HG02763 (cell line): ENCODE measurements at regions not wholly inside any gene's neighbourhood (a gene's known extent, or its start where the extent isn't known, plus 50 kb on each side); places are given as distances from the start of the nearest gene placed in this dataset.
A peak's percentile ranks its signal among the peaks of the same experiment; 100 is the strongest.

Experiments
- ATAC-seq: cut with Tn5 transposase; IDR thresholded peaks from one replicate; pipeline ENCODE4 v1.9.1; 2021; ENCODE audit warnings: mild to moderate bottlenecking, moderate library complexity; ENCODE audit not compliant: unreplicated experiment

DNA sequence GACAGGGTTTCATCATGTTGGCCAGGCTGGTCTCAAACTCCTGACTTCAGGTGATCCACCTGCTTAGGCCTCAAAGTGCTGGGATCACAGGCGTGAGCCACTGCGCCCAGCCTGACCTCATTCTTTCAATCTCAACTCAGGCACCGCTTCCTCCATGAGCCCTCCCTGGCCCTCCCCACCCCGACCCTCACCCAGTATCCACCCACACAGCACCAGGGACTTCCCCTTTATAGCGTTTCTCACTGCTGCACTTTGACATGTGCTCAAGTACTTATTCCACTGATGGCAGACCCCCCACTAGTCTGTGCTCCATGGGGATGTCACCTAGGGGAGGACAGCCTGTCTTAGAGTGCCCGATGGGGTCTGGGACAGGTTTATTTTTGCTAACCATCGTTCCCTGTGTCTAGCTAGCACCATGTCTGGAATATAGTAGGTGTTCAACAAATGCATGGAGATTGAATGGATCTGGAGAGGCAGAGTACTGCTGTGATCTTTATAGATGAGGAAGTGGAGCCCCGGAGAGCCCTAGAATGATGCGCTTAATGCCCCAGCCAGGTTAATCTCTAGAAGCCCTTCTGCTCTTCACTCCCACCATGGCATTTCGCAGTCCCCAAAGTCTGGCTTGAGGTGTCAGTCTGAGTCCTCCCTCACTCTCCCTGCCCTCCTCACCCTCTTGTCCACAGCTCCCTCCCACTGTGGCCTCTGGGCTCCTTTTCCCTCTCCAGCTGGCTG, 258.8 kb downstream of the RPS24 start:
- ATAC-seq: no peak

GRCh38 chr10:78292982-78293865, 259.6 kb downstream of the RPS24 start:
- no peak for ATAC-seq

GRCh38 chr10:78295242-78295641, 261.6 kb downstream of the RPS24 start:
- ATAC-seq: no peak

DNA sequence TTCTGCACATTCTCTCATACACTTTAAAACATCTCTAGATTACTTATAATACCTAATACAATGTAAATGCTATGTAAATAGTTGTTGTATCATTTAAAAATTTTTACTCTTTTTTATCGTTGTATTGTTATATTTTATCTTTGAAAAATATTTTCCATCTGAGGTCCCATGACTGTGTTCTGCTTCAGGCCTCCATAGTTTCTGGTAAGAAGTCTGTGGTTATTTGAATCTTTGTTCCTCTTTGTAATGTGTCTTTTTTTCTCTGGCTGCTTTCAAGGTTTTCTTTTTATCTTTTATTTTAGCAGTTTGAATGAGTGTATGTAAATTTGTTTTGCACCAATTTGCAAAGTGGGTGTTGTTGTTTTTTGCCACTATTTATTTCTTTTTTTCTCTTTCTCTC, 263.1 kb downstream of the RPS24 start:
- no peak for ATAC-seq

DNA sequence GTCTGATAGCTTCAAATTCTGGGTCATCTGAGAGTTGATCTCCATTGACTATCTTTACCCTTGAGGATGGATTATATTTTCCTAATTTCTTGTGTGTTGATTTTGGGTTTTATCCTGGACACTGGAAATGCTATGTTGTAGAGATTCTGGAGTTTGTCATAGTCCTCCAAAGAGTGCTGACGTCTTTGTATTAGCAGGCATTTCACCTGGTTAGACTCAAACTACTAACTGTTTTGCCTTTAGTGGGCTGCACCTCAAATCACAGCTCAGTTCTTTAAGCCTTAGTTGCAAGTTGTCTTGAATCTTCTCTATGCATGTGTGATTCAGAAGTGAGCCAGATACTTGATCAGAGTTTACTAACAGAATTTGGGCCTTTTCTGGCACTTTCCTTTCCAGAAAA, 264.3 kb downstream of the RPS24 start:
- ATAC-seq: no peak

- no peak for ATAC-seq
These were observed 265.2 kb downstream of the RPS24 start for GRCh38 chr10:78298835-78299234.

DNA sequence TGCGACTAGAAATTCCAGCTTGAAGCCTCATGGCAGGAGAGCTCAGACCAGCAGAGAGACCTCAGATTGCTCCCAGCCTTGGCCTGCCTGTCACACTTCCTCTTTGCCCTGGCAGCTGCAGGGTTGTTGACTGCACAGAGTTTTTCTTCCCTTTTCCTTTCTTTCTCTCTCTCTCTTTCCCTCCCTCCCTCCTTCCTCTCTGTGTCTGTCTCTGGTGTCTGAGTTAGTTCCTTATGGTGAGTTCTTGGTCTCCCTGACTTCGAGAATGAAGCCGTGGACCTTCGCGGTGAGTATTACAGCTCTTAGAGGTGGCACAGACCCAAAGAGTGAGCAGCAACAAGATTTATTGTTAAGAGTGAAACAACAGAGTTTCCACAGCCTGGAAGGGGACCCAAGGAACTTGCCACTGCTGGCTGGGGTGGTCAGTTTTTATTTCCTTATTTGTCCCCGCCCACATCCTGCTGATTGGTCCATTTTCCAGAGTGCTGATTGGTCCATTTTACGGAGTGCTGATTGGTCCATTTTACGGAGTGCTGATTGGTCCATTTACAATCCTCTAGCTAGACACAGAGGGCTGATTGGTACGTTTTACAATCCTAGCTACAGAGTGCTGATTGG, 266.3 kb downstream of the RPS24 start:
- ATAC-seq: no peak

DNA sequence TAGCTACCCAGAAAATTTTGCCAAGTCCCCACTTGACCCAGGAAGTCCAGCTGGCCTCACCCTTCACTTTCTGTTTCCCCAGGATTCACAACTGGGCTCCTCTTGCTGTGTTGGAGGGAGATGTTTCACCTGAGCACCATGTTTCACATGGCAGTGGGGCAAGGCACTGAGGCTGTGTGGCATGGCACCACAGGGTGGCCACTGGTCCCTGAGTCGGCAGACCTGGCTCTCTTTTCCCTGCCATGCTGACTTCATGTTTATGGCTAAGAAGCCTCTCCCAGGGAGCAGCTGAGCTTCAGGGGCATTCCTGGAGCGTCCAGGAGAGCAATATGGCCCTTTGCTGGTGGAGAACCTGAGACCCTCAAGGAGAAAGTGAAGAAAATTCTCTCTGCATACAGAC, 266.9 kb downstream of the RPS24 start:
- ATAC-seq: no peak

DNA sequence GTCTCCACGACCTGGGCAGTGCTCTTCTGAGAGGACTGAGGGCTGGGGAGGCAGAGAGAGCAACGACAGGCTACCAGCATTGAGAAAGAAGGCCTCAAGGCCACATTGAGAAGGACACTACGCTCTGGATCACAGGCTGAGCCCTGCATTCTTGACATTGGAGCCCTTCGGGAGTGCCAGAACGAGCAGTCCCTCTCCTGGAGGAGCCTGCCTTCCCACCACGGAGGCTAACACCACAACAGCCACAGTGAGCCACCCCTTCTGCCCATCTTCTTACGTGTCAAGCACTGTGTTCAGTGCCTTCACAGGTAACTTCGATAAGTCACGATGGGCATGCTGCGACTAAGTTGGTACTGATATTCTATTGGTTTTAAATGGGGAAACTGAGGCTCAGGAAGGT, 267.8 kb downstream of the RPS24 start:
- ATAC-seq: no peak

DNA sequence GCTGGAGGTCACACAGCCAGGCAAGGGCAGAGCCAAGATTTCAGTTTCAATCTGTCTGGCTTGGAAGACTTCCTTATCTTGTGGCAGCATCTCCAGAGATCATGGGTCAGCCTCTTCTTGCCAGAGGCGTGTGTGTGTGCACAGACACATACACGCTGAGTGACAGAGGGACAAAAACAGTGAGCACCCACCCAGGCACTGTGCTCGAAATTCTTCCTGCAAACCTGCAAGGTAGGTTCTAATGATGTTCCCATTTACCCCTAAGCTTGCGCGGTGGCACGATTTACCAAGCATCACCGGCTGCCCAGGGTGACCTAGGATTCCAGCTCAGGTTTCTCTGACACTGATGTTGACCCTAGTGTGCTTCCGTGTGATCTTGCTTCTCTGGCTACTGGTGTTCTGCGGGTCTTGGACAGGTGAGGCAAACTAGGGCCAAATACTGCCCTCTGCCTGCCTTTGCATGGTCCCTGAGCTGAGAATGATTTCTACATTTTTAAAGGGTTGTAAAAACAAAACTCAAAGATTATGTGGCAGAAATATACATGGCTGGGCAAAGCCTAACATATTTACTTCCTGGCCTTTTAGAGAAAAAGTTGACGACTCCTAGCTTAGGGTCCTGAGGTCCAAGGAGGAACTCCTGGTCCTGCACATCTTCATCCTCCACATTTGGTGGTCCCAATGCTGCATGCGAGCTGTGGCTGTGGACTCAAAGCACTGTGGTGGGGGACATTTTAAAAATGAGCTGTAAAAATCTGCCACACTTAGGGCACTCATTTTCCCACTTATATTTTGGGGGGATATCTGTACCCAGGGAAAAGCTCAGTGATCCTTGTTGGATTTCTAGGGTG, 268.5 kb downstream of the RPS24 start:
- no peak for ATAC-seq

- ATAC-seq: no peak
These were observed 269.0 kb downstream of the RPS24 start for GRCh38 chr10:78302739-78302988.

DNA sequence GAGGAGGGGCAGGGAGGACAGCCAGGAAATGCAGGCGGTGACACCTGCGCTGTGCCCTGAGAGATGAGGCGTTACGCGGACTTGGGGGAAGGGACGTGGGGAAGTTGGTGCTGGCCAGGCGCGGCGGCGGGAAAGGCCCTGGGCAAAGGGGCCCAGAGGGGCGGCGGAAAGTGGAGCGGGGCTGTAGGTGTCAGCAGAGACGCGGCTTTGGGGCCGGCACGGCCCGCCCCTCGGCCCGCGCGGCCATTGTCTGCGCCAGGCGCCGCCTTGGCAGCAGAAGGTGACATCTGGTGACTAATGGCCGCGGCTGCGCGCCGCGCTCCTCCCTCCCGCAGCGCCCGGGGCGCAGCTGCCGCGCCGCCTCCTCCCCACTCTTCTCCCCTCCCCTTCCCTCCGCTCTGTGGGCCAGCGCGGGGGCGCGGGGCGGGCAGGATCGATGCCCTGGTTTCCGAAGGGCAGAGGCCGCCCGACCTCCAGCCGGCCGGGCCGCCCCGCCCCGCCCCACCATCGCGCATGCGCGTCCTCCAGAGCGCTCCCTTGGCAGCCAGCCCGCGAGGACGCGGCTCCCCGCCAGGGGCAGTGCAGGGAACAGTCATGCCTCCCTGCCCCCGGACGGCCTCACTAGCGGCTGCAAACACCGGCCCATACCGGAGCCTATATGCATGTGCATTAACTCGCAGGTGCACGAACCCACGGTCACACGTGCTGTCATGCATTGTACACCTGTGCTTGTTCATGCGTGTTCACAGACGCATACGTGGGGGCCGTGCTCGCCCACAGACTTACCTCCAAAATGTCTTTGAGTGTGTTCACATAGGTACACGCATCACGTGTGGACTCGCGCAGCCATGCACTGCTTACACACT, 269.6 kb downstream of the RPS24 start:
- peak; percentile 91 for ATAC-seq

GRCh38 chr10:78304091-78305045, 270.7 kb downstream of the RPS24 start:
- no peak for ATAC-seq

- no peak for ATAC-seq
These were observed 271.6 kb downstream of the RPS24 start for GRCh38 chr10:78305311-78305710.

DNA sequence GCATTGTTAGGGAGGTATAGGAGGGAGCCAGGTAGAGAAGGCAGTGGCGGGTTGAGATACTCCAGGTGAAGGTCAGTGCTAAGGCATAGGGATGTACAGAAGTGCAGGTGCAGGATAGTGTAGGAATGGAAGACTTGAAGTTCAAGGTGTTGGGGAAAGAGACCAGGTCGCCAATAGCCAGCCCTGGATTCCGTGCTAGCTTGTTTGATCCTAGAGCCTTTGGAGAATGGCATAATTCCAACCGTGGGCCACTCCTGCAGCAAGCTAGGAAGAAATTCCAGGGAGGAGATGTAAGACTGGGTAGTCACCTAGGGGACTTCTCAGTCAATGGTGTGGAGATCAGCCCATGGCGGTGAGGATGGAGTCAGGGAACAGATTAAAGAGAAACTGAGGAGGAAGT, 272.7 kb downstream of the RPS24 start:
- ATAC-seq: no peak

DNA sequence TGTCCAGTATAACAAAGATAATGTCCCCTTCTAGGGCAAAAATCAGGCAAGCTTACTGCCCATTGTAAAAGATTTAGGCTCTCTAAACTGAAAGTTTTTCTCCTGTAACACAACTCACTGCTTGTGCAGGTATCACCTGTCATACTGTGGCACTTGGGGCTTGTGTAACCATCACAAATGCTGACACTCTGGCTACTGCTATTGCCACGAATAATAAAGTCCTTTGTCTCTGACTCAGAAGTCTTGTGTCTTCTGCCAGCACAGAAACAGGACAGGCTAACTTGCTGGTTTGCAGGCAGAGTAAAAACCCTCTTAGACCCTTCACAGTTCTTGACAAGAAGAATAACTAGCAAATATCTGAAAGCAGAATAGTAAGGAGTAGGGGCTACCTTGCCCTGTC, 273.9 kb downstream of the RPS24 start:
- ATAC-seq: no peak

DNA sequence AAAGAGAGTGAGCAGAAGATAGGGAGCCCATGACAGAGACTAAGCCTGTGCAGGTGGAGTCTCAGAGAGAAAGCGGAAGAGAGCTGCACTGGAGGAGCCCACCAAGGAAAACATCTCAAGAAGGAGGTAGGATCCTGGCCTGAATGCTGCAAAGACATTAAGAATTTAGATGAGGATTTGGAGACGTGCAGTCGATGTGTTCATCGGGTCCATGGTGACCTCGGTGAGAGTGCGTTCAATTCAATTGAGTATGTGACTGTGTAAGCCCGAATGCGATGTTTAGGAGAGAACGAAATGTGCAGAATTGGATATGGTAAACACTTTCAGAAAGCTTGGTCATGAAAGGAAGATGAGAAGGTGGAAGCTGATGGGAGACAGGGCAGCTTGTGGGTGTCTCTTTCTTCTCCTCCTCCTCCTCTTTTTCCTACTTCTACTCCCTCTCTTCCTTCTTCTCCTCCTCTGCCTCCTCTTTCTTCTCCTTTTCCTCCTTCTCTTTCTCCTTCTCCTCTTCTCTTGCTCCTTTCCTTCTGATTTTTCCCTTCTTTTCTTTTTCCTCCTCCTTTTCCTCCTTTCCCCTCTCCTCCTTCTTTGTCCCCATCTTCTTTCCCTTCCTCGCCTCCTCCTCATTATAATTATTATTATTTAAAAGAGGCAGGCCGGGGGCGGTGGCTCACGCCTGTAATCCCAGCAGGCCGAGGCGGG, 276.0 kb downstream of the RPS24 start:
- no peak for ATAC-seq

GRCh38 chr10:78310481-78311080, 276.9 kb downstream of the RPS24 start:
- no peak for ATAC-seq
